GM23338 (cell line): ENCODE measurements at regions not wholly inside any gene's neighbourhood (a gene's known extent, or its start where the extent isn't known, plus 50 kb on each side); places are given as distances from the start of the nearest gene placed in this dataset.

Experiments
- ATAC-seq: fragments of 200-7000 bp; cut with Tn5 transposase; 3 replicates; pipeline ENCODE4 v1.9.1; 2020
- DNase-seq: peaks from one replicate; pipeline ENCODE4 v3.0.0-alpha.2; 2015; ENCODE audit warnings: low spot score
- H2AFZ ChIP-seq: fragments of 200-600 bp; sonication (generic); 2 replicates; pipeline ENCODE4 v1.8.0; 2016; ENCODE audit warnings: antibody characterized with exemption, mild to moderate bottlenecking, moderate library complexity
- H3F3A ChIP-seq: fragments of 200-600 bp; sonication (generic); replicated peaks from 2 replicates; pipeline ENCODE4 v1.8.0; 2017; ENCODE audit warnings: antibody characterized with exemption, mixed run types, low read depth
- H3K27ac ChIP-seq: fragments of 200-600 bp; sonication (generic); 2 replicates; pipeline ENCODE4 v1.6.1; 2016; ENCODE audit warnings: low read depth
- H3K27me3 ChIP-seq: fragments of 200-600 bp; sonication (generic); 2 replicates; pipeline ENCODE4 v1.8.0; 2016; ENCODE audit warnings: mild to moderate bottlenecking, mixed run types, moderate library complexity; ENCODE audit not compliant: insufficient read depth
- H3K36me3 ChIP-seq: fragments of 200-600 bp; sonication (generic); 2 replicates; pipeline ENCODE4 v1.8.0; 2016; ENCODE audit warnings: mild to moderate bottlenecking; ENCODE audit not compliant: insufficient read depth
- H3K4me1 ChIP-seq: fragments of 200-600 bp; sonication (generic); 2 replicates; pipeline ENCODE4 v1.8.0; 2016; ENCODE audit warnings: mild to moderate bottlenecking, moderate library complexity; ENCODE audit not compliant: insufficient read depth
- H3K4me2 ChIP-seq: fragments of 200-600 bp; sonication (generic); 2 replicates; pipeline ENCODE4 v1.7.1; 2017; ENCODE audit warnings: mixed run types
- H3K4me3 ChIP-seq: fragments of 200-600 bp; sonication (generic); 2 replicates; pipeline ENCODE4 v1.6.1; 2016; ENCODE audit warnings: mixed run types
- H3K79me2 ChIP-seq: fragments of 200-600 bp; sonication (generic); replicated peaks from 2 replicates; pipeline ENCODE4 v1.8.0; 2017; ENCODE audit warnings: mild to moderate bottlenecking; ENCODE audit not compliant: insufficient read depth
- H3K9me2 ChIP-seq: fragments of 200-600 bp; sonication (generic); 2 replicates; pipeline ENCODE4 v1.8.0; 2017; ENCODE audit not compliant: insufficient read depth
- H4K20me1 ChIP-seq: fragments of 200-600 bp; sonication (generic); replicated peaks from 2 replicates; pipeline ENCODE4 v1.8.0; 2017; ENCODE audit warnings: mild to moderate bottlenecking; ENCODE audit not compliant: insufficient read depth
- H3K27ac Mint-ChIP-seq: 2 replicates; pipeline ENCODE4 v1.8.0; 2020; ENCODE audit warnings: inconsistent platforms, mild to moderate bottlenecking, moderate library complexity, mixed read lengths
- H3K27me3 Mint-ChIP-seq: 3 replicates; pipeline ENCODE4 v1.8.0; 2022; ENCODE audit warnings: low read depth, mild to moderate bottlenecking, moderate library complexity, mixed read lengths, inconsistent platforms; ENCODE audit not compliant: insufficient read depth, poor library complexity
- H3K36me3 Mint-ChIP-seq: 3 replicates; pipeline ENCODE4 v1.8.0; 2021; ENCODE audit warnings: low read depth, mild to moderate bottlenecking, inconsistent platforms, moderate library complexity, mixed read lengths
- H3K4me1 Mint-ChIP-seq: 3 replicates; pipeline ENCODE4 v1.8.0; 2020; ENCODE audit warnings: mild to moderate bottlenecking, inconsistent platforms, mixed read lengths
- H3K4me3 Mint-ChIP-seq: 3 replicates; pipeline ENCODE4 v1.8.0; 2021; ENCODE audit warnings: moderate library complexity, mild to moderate bottlenecking, inconsistent platforms, mixed read lengths
- H3K9me3 Mint-ChIP-seq: 3 replicates; pipeline ENCODE4 v1.8.0; 2020; ENCODE audit warnings: moderate library complexity, mild to moderate bottlenecking, inconsistent platforms, mixed read lengths
- CREB1 ChIP-seq: fragments of 250-450 bp; sonication (Bioruptor Pico); IDR thresholded peaks from 2 replicates; pipeline ENCODE4 v1.5.0; 2020; ENCODE audit warnings: low read depth, mild to moderate bottlenecking, moderate library complexity
- CTCF ChIP-seq, 2 experiments: fragments of 200-600 bp in 1 of 2; sonication (generic) in 1 of 2; conservative IDR thresholded peaks; 2 replicates each; pipeline versions ENCODE4 v1.5.1 to v1.6.1; 2016 to 2017; ENCODE audit warnings: antibody characterized with exemption in 2 of 2, low read depth in 2 of 2, mild to moderate bottlenecking in 2 of 2, moderate library complexity in 1 of 2
- EZH2phosphoT487 ChIP-seq: fragments of 200-600 bp; sonication (generic); IDR thresholded peaks from one replicate; pipeline ENCODE4 v1.8.1; 2018; ENCODE audit warnings: antibody characterized with exemption; ENCODE audit not compliant: unreplicated experiment
- JUNB ChIP-seq: IDR thresholded peaks from one replicate; pipeline ENCODE4 v1.6.1; 2016; ENCODE audit warnings: antibody characterized with exemption; ENCODE audit not compliant: unreplicated experiment
- NANOG ChIP-seq: IDR thresholded peaks from 2 replicates; pipeline ENCODE4 v1.6.1; 2016; ENCODE audit warnings: antibody characterized with exemption, borderline replicate concordance
- POLR2AphosphoS5 ChIP-seq: IDR thresholded peaks from 2 replicates; pipeline ENCODE4 v1.6.1; 2016; ENCODE audit warnings: antibody characterized with exemption, low read depth
- REST ChIP-seq: IDR thresholded peaks from one replicate; pipeline ENCODE4 v1.6.1; 2018; ENCODE audit warnings: antibody characterized with exemption; ENCODE audit not compliant: unreplicated experiment
- STAT1 ChIP-seq: IDR thresholded peaks from one replicate; pipeline ENCODE4 v1.6.1; 2016; ENCODE audit warnings: antibody characterized with exemption; ENCODE audit not compliant: unreplicated experiment
- ZNF114 ChIP-seq: fragments of 250-450 bp; sonication (Bioruptor Pico); IDR thresholded peaks from 2 replicates; pipeline ENCODE4 v1.5.0; 2020; ENCODE audit warnings: mild to moderate bottlenecking, moderate library complexity
- ZNF331 ChIP-seq: fragments of 250-450 bp; sonication (Bioruptor Pico); IDR thresholded peaks from 2 replicates; pipeline ENCODE4 v1.5.0; 2020; ENCODE audit warnings: low read depth, mild to moderate bottlenecking, moderate library complexity
- TF ChIP-seq, protein P1 (sequence below): IDR thresholded peaks from 2 replicates; pipeline ENCODE4 v1.6.1; 2016; ENCODE audit warnings: antibody characterized with exemption
- TF ChIP-seq, protein P2 (sequence below): fragments of 250-450 bp; sonication (Bioruptor Pico); IDR thresholded peaks from 2 replicates; pipeline ENCODE4 v1.5.0; 2020; ENCODE audit warnings: mild to moderate bottlenecking, moderate library complexity

GRCh38 chr12:20053782-20054181 is 314.6 kb upstream of the PDE3A start (continued):
- TF ChIP-seq, protein P1, sequence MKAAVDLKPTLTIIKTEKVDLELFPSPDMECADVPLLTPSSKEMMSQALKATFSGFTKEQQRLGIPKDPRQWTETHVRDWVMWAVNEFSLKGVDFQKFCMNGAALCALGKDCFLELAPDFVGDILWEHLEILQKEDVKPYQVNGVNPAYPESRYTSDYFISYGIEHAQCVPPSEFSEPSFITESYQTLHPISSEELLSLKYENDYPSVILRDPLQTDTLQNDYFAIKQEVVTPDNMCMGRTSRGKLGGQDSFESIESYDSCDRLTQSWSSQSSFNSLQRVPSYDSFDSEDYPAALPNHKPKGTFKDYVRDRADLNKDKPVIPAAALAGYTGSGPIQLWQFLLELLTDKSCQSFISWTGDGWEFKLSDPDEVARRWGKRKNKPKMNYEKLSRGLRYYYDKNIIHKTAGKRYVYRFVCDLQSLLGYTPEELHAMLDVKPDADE, result no peak
- TF ChIP-seq JUNB (no peak), ZNF331 (CRISPR knock-in tag) (no peak)

- Histone ChIP-seq H3K27ac (no peak overlapping the region), H3K4me1 (no peaks in the 10 kb centered on the region), H2AFZ (no peak overlapping the region), H3K4me3 (no peak overlapping the region), H3K79me2 (no peaks in the 10 kb centered on the region), H3F3A (no peaks in the 10 kb centered on the region), H3K9me2 (no peaks in the 10 kb centered on the region), H3K27me3 (no peaks in the 10 kb centered on the region), H3K36me3 (no peaks in the 10 kb centered on the region), H3K4me2 (no peak overlapping the region), H4K20me1 (no peaks in the 10 kb centered on the region)
- Mint-ChIP-seq H3K36me3 (no peaks in the 10 kb centered on the region), H3K4me1 (no peaks in the 10 kb centered on the region), H3K4me3 (no peak overlapping the region), H3K27me3 (no peaks in the 10 kb centered on the region), H3K27ac (no peak overlapping the region), H3K9me3 (peaks cover 3% of the 10 kb centered on the region; the same call in 2 of the 3 replicates)
- DNase-seq, result no peak
- ATAC-seq, result no peak
- TF ChIP-seq CREB1 (CRISPR knock-in tag) (no peak), CTCF (conservative IDR thresholded peaks at IDR 0.05; ENCODE audit: low read depth in 2 of 2) (no peak), ZNF114 (CRISPR knock-in tag) (no peak), STAT1 (no peak), EZH2phosphoT487 (no peak), POLR2AphosphoS5 (no peak), JUNB (no peak), REST (no peak), ZNF331 (CRISPR knock-in tag) (no peak), NANOG (no peak)
- TF ChIP-seq, protein P2, sequence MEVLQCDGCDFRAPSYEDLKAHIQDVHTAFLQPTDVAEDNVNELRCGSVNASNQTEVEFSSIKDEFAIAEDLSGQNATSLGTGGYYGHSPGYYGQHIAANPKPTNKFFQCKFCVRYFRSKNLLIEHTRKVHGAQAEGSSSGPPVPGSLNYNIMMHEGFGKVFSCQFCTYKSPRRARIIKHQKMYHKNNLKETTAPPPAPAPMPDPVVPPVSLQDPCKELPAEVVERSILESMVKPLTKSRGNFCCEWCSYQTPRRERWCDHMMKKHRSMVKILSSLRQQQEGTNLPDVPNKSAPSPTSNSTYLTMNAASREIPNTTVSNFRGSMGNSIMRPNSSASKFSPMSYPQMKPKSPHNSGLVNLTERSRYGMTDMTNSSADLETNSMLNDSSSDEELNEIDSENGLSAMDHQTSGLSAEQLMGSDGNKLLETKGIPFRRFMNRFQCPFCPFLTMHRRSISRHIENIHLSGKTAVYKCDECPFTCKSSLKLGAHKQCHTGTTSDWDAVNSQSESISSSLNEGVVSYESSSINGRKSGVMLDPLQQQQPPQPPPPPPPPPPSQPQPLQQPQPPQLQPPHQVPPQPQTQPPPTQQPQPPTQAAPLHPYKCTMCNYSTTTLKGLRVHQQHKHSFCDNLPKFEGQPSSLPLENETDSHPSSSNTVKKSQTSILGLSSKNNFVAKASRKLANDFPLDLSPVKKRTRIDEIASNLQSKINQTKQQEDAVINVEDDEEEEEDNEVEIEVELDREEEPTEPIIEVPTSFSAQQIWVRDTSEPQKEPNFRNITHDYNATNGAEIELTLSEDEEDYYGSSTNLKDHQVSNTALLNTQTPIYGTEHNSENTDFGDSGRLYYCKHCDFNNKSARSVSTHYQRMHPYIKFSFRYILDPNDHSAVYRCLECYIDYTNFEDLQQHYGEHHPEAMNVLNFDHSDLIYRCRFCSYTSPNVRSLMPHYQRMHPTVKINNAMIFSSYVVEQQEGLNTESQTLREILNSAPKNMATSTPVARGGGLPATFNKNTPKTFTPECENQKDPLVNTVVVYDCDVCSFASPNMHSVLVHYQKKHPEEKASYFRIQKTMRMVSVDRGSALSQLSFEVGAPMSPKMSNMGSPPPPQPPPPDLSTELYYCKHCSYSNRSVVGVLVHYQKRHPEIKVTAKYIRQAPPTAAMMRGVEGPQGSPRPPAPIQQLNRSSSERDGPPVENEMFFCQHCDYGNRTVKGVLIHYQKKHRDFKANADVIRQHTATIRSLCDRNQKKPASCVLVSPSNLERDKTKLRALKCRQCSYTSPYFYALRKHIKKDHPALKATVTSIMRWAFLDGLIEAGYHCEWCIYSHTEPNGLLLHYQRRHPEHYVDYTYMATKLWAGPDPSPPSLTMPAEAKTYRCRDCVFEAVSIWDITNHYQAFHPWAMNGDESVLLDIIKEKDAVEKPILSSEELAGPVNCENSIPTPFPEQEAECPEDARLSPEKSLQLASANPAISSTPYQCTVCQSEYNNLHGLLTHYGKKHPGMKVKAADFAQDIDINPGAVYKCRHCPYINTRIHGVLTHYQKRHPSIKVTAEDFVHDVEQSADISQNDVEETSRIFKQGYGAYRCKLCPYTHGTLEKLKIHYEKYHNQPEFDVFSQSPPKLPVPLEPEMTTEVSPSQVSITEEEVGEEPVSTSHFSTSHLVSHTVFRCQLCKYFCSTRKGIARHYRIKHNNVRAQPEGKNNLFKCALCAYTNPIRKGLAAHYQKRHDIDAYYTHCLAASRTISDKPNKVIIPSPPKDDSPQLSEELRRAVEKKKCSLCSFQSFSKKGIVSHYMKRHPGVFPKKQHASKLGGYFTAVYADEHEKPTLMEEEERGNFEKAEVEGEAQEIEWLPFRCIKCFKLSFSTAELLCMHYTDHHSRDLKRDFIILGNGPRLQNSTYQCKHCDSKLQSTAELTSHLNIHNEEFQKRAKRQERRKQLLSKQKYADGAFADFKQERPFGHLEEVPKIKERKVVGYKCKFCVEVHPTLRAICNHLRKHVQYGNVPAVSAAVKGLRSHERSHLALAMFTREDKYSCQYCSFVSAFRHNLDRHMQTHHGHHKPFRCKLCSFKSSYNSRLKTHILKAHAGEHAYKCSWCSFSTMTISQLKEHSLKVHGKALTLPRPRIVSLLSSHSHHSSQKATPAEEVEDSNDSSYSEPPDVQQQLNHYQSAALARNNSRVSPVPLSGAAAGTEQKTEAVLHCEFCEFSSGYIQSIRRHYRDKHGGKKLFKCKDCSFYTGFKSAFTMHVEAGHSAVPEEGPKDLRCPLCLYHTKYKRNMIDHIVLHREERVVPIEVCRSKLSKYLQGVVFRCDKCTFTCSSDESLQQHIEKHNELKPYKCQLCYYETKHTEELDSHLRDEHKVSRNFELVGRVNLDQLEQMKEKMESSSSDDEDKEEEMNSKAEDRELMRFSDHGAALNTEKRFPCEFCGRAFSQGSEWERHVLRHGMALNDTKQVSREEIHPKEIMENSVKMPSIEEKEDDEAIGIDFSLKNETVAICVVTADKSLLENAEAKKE (CRISPR knock-in tag), result no peak
- TF ChIP-seq, protein P1, result no peak
These were observed 312.5 kb upstream of the PDE3A start for GRCh38 chr12:20055856-20056255.
